Endothelial cell of umbilical vein (primary cell): ENCODE measurements at regions not wholly inside any gene's neighbourhood (a gene's known extent, or its start where the extent isn't known, plus 50 kb on each side); places are given as distances from the start of the nearest gene placed in this dataset.

Experiments
- BruUV-seq: library from RNA; stranded (reverse); fragments of 400-500 nt; replicated peaks from 2 replicates; lab custom pipeline; 2021; lab: Mats Ljungman, UMichigan
- CTCF ChIA-PET: fragments of 300-600, 350-600 bp; sonication (Branson Sonifier 250); formaldehyde crosslinking; loops from one replicate; lab custom pipeline; 2021; ENCODE audit warnings: antibody characterized with exemption, inconsistent platforms; lab: Charles Lee
- POLR2A ChIA-PET: fragments of 300-600, 350-600 bp; sonication (Branson Sonifier 250); formaldehyde crosslinking; loops from one replicate; lab custom pipeline; 2021; ENCODE audit warnings: antibody characterized with exemption, inconsistent platforms; lab: Charles Lee
- DNase-seq: peaks from one replicate; pipeline ENCODE4 v3.0.0-alpha.2; 2011; ENCODE audit warnings: low read depth, low spot score
- FAIRE-seq: peaks from 2 replicates; lab custom pipeline; 2011; peaks lifted over from hg19 to GRCh38; lab: Jason Lieb, UNC
- H2AFZ ChIP-seq: 2 replicates; pipeline ENCODE4 v1.6.0; 2012; ENCODE audit warnings: low read depth, low read length, control low read depth, inconsistent platforms
- H3K27ac ChIP-seq: 2 replicates; pipeline ENCODE4 v1.5.1; 2011; ENCODE audit warnings: low read depth, mild to moderate bottlenecking, control low read depth, low read length, moderate library complexity; ENCODE audit not compliant: insufficient read depth
- H3K27me3 ChIP-seq, 2 experiments: 2 replicates each; pipeline versions ENCODE4 v1.6.0 to v1.6.1; 2011; ENCODE audit warnings: low read length in 2 of 2, mixed read lengths in 1 of 2; ENCODE audit not compliant: control insufficient read depth in 2 of 2, insufficient read depth in 2 of 2
- H3K36me3 ChIP-seq, 2 experiments: 2 replicates in 1 of 2; 3 replicates in 1 of 2; pipeline ENCODE4 v1.5.1; 2011; ENCODE audit warnings: low read length in 2 of 2, mild to moderate bottlenecking in 1 of 2, moderate library complexity in 1 of 2; ENCODE audit not compliant: control insufficient read depth in 2 of 2, insufficient read depth in 2 of 2; ENCODE audit errors: extremely low read depth in 1 of 2
- H3K4me1 ChIP-seq: 3 replicates; pipeline ENCODE4 v1.5.1; 2011; ENCODE audit warnings: mild to moderate bottlenecking, low read length; ENCODE audit not compliant: control insufficient read depth, insufficient read depth; ENCODE audit errors: extremely low read depth
- H3K4me2 ChIP-seq: 2 replicates; pipeline ENCODE4 v1.6.1; 2011; ENCODE audit warnings: low read length, control low read depth, mixed read lengths; ENCODE audit not compliant: insufficient read depth
- H3K4me3 ChIP-seq, 3 experiments: fragments of 200-600 bp in 1 of 3; sonication (generic), shearing (Covaris generic) in 1 of 3; replicated peaks in 1 of 3; 2 replicates each; pipeline ENCODE4 v1.5.1; 2011 to 2016; ENCODE audit warnings: control low read depth in 3 of 3, low read length in 3 of 3, mild to moderate bottlenecking in 2 of 3, inconsistent platforms in 1 of 3, low read depth in 1 of 3, moderate library complexity in 1 of 3; ENCODE audit not compliant: insufficient read depth in 1 of 3
- H3K79me2 ChIP-seq: 2 replicates; pipeline ENCODE4 v1.6.0; 2012; ENCODE audit warnings: low read length, inconsistent platforms; ENCODE audit not compliant: control insufficient read depth, insufficient read depth
- H3K9ac ChIP-seq: replicated peaks from 2 replicates; pipeline ENCODE3; 2011; ENCODE audit warnings: low read length, control low read depth; ENCODE audit not compliant: insufficient read depth; ENCODE audit errors: extremely low read depth
- H3K9me1 ChIP-seq: replicated peaks from 3 replicates; pipeline ENCODE4 v1.6.0; 2011; ENCODE audit warnings: mild to moderate bottlenecking, low read length; ENCODE audit not compliant: control insufficient read depth, insufficient read depth; ENCODE audit errors: extremely low read depth
- H3K9me3 ChIP-seq: replicated peaks from 2 replicates; pipeline ENCODE4 v1.5.1; 2012; ENCODE audit warnings: low read length, inconsistent platforms; ENCODE audit not compliant: control insufficient read depth, insufficient read depth
- H4K20me1 ChIP-seq: replicated peaks from 2 replicates; pipeline ENCODE3; 2011; ENCODE audit warnings: mild to moderate bottlenecking, low read length; ENCODE audit not compliant: control insufficient read depth, insufficient read depth; ENCODE audit errors: extremely low read depth
- CTCF ChIP-seq, 2 donors: IDR thresholded peaks; 1 replicate in 1 of 2; 2 replicates in 1 of 2; pipeline ENCODE4 v1.5.1; 2011; ENCODE audit warnings: low read length in 2 of 2, mild to moderate bottlenecking in 2 of 2, moderate library complexity in 2 of 2, control low read depth in 1 of 2, inconsistent platforms in 1 of 2, low read depth in 1 of 2; ENCODE audit not compliant: insufficient read depth in 1 of 2; ENCODE audit errors: extremely low read depth in 1 of 2
- EZH2 ChIP-seq: IDR thresholded peaks from 2 replicates; pipeline ENCODE4 v1.6.1; 2012; ENCODE audit warnings: borderline replicate concordance, low read depth, mild to moderate bottlenecking, moderate library complexity, low read length, inconsistent platforms; ENCODE audit not compliant: severe bottlenecking
- FOS ChIP-seq: IDR thresholded peaks from 2 replicates; pipeline ENCODE4 v1.6.1; 2011; ENCODE audit warnings: mild to moderate bottlenecking, low read length, moderate library complexity, borderline replicate concordance; ENCODE audit not compliant: insufficient read depth
- GATA2 ChIP-seq: IDR thresholded peaks from 2 replicates; pipeline ENCODE4 v1.7.0; 2011; ENCODE audit warnings: low read depth, mild to moderate bottlenecking, moderate library complexity, mixed read lengths, low read length; ENCODE audit not compliant: insufficient read length, insufficient read depth
- JUN ChIP-seq: IDR thresholded peaks from 2 replicates; pipeline ENCODE4 v1.6.1; 2011; ENCODE audit warnings: borderline replicate concordance, low read depth; ENCODE audit not compliant: insufficient read length, insufficient read depth
- MAX ChIP-seq: IDR thresholded peaks from 2 replicates; pipeline ENCODE4 v1.6.1; 2011; ENCODE audit not compliant: insufficient read depth, insufficient read length
- MYC ChIP-seq: IDR thresholded peaks from one replicate; pipeline ENCODE4 v1.6.1; 2011; ENCODE audit warnings: mild to moderate bottlenecking, low read depth, low read length
- POLR2A ChIP-seq: IDR thresholded peaks from 2 replicates; pipeline ENCODE4 v1.6.1; 2012; ENCODE audit warnings: low read depth, mild to moderate bottlenecking, control low read depth, low read length
- POLR2AphosphoS5 ChIP-seq: IDR thresholded peaks from 2 replicates; pipeline ENCODE4 v1.6.1; 2012; ENCODE audit warnings: low read depth, mild to moderate bottlenecking, control low read depth, low read length, moderate library complexity; ENCODE audit not compliant: insufficient read depth
- dilution Hi-C: fragments of 300-500 bp; cut with MboI; formaldehyde crosslinking; loops from one replicate; pipeline ENCODE4 v1.15.0; 2019; ENCODE audit warnings: low sequenced_read_pairs; ENCODE audit not compliant: extremely low pct_ligation_motif_present
- intact Hi-C: fragments of 100-400 bp; cut with micrococcal nuclease; formaldehyde crosslinking; loops from one replicate; pipeline ENCODE4 v1.10.0; 2022

- intact Hi-C loops (no loop called here), dilution Hi-C loops (no loop called here)
- POLR2A ChIA-PET = no interaction called here
- H2AFZ ChIP-seq = no peak overlapping the region
- H3K4me1 ChIP-seq = no peaks in the 10 kb centered on the region
- no peaks in the 10 kb centered on the region for H4K20me1 ChIP-seq
- no peaks in the 10 kb centered on the region for H3K9me1 ChIP-seq
- no peaks in the 10 kb centered on the region for H3K36me3 ChIP-seq
- BruUV-seq = no TSS peak
- H3K4me2 ChIP-seq = no peak overlapping the region
- no peak overlapping the region for H3K27ac ChIP-seq
- H3K27me3 ChIP-seq = no peaks in the 10 kb centered on the region
- DNase-seq (no peak), FAIRE-seq (no peak)
- no peak overlapping the region for H3K9ac ChIP-seq
- H3K79me2 ChIP-seq = no peaks in the 10 kb centered on the region
- no peak overlapping the region for H3K4me3 ChIP-seq
- CTCF ChIA-PET = no interaction called here
- no peak for TF ChIP-seq MYC
- peaks cover 2% of the 10 kb centered on the region for H3K9me3 ChIP-seq
Observed at GRCh38 chr15:94079968-94080367, 151.4 kb upstream of the MCTP2 start.

GRCh38 chr15:94079459-94079858, 151.9 kb upstream of the MCTP2 start:
- H3K4me3 ChIP-seq = no peak overlapping the region
- no peaks in the 10 kb centered on the region for H3K9me1 ChIP-seq
- H3K4me1 ChIP-seq = no peaks in the 10 kb centered on the region
- H4K20me1 ChIP-seq = no peaks in the 10 kb centered on the region
- CTCF ChIA-PET = no interaction called here
- H3K9ac ChIP-seq = no peak overlapping the region
- intact Hi-C loops = no loop called here
- TF ChIP-seq MAX = no peak
- TF ChIP-seq JUN = no peak
- no peak for TF ChIP-seq POLR2A
- no peak for TF ChIP-seq POLR2AphosphoS5
- no peak for TF ChIP-seq GATA2
- no peak for TF ChIP-seq CTCF (IDR thresholded peaks at IDR 0.05; ENCODE audit: extremely low read depth in 1 of 2, insufficient read depth in 1 of 2, low read depth in 1 of 2, low read length in 2 of 2)
- no peak for TF ChIP-seq MYC
- no peak for TF ChIP-seq EZH2
- no peak for TF ChIP-seq FOS
- no peak overlapping the region for H3K27ac ChIP-seq
- dilution Hi-C loops = no loop called here
- peaks cover 2% of the 10 kb centered on the region for H3K9me3 ChIP-seq
- H3K79me2 ChIP-seq = no peaks in the 10 kb centered on the region
- H2AFZ ChIP-seq = no peak overlapping the region
- H3K36me3 ChIP-seq = no peaks in the 10 kb centered on the region
- DNase-seq (no peak), FAIRE-seq (no peak)
- no peaks in the 10 kb centered on the region for H3K27me3 ChIP-seq
- BruUV-seq = no TSS peak
- no peak overlapping the region for H3K4me2 ChIP-seq
- POLR2A ChIA-PET = no interaction called here
